ENCODE measurements at regions not wholly inside any gene's neighbourhood (a gene's known extent, or its start where the extent isn't known, plus 50 kb on each side); places are given as distances from the start of the nearest gene placed in this dataset.
A peak's percentile ranks its signal among the peaks of the same experiment; 100 is the strongest.

DNA sequence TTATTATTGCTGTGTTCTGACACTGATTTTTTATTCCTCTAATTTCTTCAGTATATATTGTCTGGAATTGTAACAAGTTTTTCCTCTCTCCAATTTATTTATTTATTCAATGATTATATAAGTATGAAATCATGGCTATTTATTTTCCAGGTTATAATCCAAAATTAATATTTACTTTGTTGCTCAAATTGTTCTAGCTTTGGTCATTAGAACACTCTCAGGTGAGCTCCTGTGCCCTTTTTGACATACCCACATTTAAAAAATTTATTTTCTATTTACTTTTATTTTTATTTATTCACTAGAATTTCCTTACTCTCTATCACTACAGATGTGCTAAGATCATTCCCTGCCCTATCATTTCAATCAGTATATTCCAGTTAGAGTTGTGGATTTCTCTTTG lies 70.2 kb downstream of the PPP1R2C start:
- FAIRE-seq (no peak), DNase-seq (ENCODE audit: low read depth) (no peak)
- Histone ChIP-seq H2AFZ (ENCODE audit: low read depth, low read length) (no peak overlapping the region), H4K20me1 (ENCODE audit: insufficient read depth, low read length) (no peaks in the 10 kb centered on the region), H3K36me3 (ENCODE audit: insufficient read depth, low read length) (no peaks in the 10 kb centered on the region), H3K79me2 (ENCODE audit: insufficient read depth, low read length) (no peaks in the 10 kb centered on the region), H3K4me1 (ENCODE audit: insufficient read depth, low read length) (no peaks in the 10 kb centered on the region), H3K27ac (ENCODE audit: low read depth, low read length) (no peak overlapping the region), H3K4me3 (ENCODE audit: insufficient read depth, low read depth, low read length) (no peak overlapping the region), H3K9me3 (ENCODE audit: insufficient read depth, low read depth, low read length) (no peaks in the 10 kb centered on the region), H3K9ac (ENCODE audit: low read length) (no peak overlapping the region), H3K4me2 (ENCODE audit: low read length) (no peak overlapping the region), H3K27me3 (ENCODE audit: insufficient read depth, low read length) (no peaks in the 10 kb centered on the region)
- Mint-ChIP-seq H3K27me3 (ENCODE audit: low read depth, unreplicated experiment) (no peaks in the 10 kb centered on the region), H3K4me3 (ENCODE audit: unreplicated experiment) (no peak overlapping the region), H3K36me3 (ENCODE audit: low read depth, unreplicated experiment) (no peaks in the 10 kb centered on the region), H3K27ac (ENCODE audit: unreplicated experiment) (no peak overlapping the region), H3K9me3 (ENCODE audit: unreplicated experiment) (no peaks in the 10 kb centered on the region), H3K4me1 (ENCODE audit: low read depth, unreplicated experiment) (no peaks in the 10 kb centered on the region)
- TF ChIP-seq, protein P1, sequence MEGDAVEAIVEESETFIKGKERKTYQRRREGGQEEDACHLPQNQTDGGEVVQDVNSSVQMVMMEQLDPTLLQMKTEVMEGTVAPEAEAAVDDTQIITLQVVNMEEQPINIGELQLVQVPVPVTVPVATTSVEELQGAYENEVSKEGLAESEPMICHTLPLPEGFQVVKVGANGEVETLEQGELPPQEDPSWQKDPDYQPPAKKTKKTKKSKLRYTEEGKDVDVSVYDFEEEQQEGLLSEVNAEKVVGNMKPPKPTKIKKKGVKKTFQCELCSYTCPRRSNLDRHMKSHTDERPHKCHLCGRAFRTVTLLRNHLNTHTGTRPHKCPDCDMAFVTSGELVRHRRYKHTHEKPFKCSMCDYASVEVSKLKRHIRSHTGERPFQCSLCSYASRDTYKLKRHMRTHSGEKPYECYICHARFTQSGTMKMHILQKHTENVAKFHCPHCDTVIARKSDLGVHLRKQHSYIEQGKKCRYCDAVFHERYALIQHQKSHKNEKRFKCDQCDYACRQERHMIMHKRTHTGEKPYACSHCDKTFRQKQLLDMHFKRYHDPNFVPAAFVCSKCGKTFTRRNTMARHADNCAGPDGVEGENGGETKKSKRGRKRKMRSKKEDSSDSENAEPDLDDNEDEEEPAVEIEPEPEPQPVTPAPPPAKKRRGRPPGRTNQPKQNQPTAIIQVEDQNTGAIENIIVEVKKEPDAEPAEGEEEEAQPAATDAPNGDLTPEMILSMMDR (IDR thresholded peaks at IDR 0.05; ENCODE audit: insufficient read depth, low read depth, low read length) = no peak
- no peak for TF ChIP-seq EZH2 (IDR thresholded peaks at IDR 0.05; ENCODE audit: insufficient read depth, low read length)

DNA sequence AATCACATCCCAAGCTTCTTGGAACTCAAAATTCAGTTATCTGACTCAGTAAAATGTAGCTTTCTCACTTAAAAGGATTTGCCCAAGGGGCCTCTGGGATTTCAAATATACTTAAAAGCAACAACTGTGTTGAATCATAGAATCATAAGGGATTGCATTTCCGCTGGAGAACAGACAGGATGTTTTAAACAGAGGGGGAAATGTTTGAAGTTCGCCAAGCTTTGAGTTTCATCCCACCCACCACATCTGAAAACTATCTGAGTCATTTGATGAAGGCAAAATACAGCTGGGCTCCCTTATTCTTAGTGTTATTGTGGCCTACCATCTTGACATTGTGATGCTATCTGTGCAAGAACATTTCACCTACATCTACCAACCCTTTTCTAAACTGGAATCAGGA lies 73.5 kb downstream of the PPP1R2C start:
- Histone ChIP-seq H3K4me3 (ENCODE audit: insufficient read depth, low read depth, low read length) (no peak overlapping the region), H3K4me2 (ENCODE audit: low read length) (no peak overlapping the region), H3K36me3 (ENCODE audit: insufficient read depth, low read length) (no peaks in the 10 kb centered on the region), H3K27ac (ENCODE audit: low read depth, low read length) (no peak overlapping the region), H3K9me3 (ENCODE audit: insufficient read depth, low read depth, low read length) (no peaks in the 10 kb centered on the region), H2AFZ (ENCODE audit: low read depth, low read length) (no peak overlapping the region), H3K27me3 (ENCODE audit: insufficient read depth, low read length) (no peaks in the 10 kb centered on the region), H3K9ac (ENCODE audit: low read length) (no peak overlapping the region), H3K4me1 (ENCODE audit: insufficient read depth, low read length) (no peaks in the 10 kb centered on the region), H3K79me2 (ENCODE audit: insufficient read depth, low read length) (no peaks in the 10 kb centered on the region), H4K20me1 (ENCODE audit: insufficient read depth, low read length) (no peaks in the 10 kb centered on the region)
- Mint-ChIP-seq H3K9me3 (ENCODE audit: unreplicated experiment) (peaks cover 2% of the 10 kb centered on the region), H3K36me3 (ENCODE audit: low read depth, unreplicated experiment) (no peaks in the 10 kb centered on the region), H3K27me3 (ENCODE audit: low read depth, unreplicated experiment) (no peaks in the 10 kb centered on the region), H3K4me1 (ENCODE audit: low read depth, unreplicated experiment) (no peaks in the 10 kb centered on the region), H3K27ac (ENCODE audit: unreplicated experiment) (no peak overlapping the region), H3K4me3 (ENCODE audit: unreplicated experiment) (no peak overlapping the region)
- no peak for FAIRE-seq
- DNase-seq (ENCODE audit: low read depth) = no peak
- TF ChIP-seq, protein P1 (IDR thresholded peaks at IDR 0.05; ENCODE audit: insufficient read depth, low read depth, low read length) = no peak
- TF ChIP-seq EZH2 (IDR thresholded peaks at IDR 0.05; ENCODE audit: insufficient read depth, low read length) = no peak

DNA sequence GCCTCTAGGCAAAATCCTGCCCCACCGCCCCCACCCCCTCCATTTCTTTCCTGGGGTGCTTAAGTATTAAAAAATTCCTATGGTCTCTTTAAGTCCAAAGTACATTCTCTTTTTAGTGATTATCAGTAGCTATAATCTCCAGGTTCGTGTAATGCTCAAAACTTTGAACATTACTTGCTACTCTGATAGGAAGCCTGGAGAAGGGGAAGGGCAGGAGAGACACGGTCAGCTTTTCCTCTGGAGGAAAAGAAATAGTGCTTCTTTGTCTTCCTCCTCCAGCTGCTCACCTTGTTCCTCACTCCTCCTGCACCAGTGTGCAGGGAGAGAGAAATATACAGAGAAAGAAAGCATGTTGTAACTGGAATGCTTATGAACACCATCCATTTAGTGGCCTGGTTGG lies 80.4 kb downstream of the PPP1R2C start:
- Mint-ChIP-seq H3K4me3 (ENCODE audit: unreplicated experiment) (no peak overlapping the region), H3K36me3 (ENCODE audit: low read depth, unreplicated experiment) (no peaks in the 10 kb centered on the region), H3K27ac (ENCODE audit: unreplicated experiment) (no peak overlapping the region), H3K27me3 (ENCODE audit: low read depth, unreplicated experiment) (no peaks in the 10 kb centered on the region), H3K4me1 (ENCODE audit: low read depth, unreplicated experiment) (no peaks in the 10 kb centered on the region), H3K9me3 (ENCODE audit: unreplicated experiment) (peaks cover 4% of the 10 kb centered on the region)
- FAIRE-seq = peak; percentile 49
- Histone ChIP-seq H3K27me3 (ENCODE audit: insufficient read depth, low read length) (no peaks in the 10 kb centered on the region), H3K36me3 (ENCODE audit: insufficient read depth, low read length) (no peaks in the 10 kb centered on the region), H3K27ac (ENCODE audit: low read depth, low read length) (no peak overlapping the region), H3K79me2 (ENCODE audit: insufficient read depth, low read length) (no peaks in the 10 kb centered on the region), H4K20me1 (ENCODE audit: insufficient read depth, low read length) (no peaks in the 10 kb centered on the region), H3K9me3 (ENCODE audit: insufficient read depth, low read depth, low read length) (no peaks in the 10 kb centered on the region), H3K4me3 (ENCODE audit: insufficient read depth, low read depth, low read length) (no peak overlapping the region), H3K4me1 (ENCODE audit: insufficient read depth, low read length) (no peaks in the 10 kb centered on the region), H2AFZ (ENCODE audit: low read depth, low read length) (no peak overlapping the region), H3K9ac (ENCODE audit: low read length) (no peak overlapping the region), H3K4me2 (ENCODE audit: low read length) (no peak overlapping the region)
- DNase-seq (ENCODE audit: low read depth) = no peak
- TF ChIP-seq EZH2 (IDR thresholded peaks at IDR 0.05; ENCODE audit: insufficient read depth, low read length) = no peak
- TF ChIP-seq, protein P1 (IDR thresholded peaks at IDR 0.05; ENCODE audit: insufficient read depth, low read depth, low read length) = no peak
